Esophagus muscularis mucosa (tissue), 4 donors: ENCODE measurements at regions not wholly inside any gene's neighbourhood (a gene's known extent, or its start where the extent isn't known, plus 50 kb on each side); places are given as distances from the start of the nearest gene placed in this dataset.

Source experiments
- DNase-seq: peaks from one replicate; pipeline ENCODE4 v3.0.0-alpha.2; 2017; ENCODE audit errors: extremely low spot score
- H3K27ac ChIP-seq, 4 donors: fragments of 200-600 bp; sonication (generic); replicated peaks in 1 of 4; 1 replicate in 3 of 4; 2 replicates in 1 of 4; pipeline ENCODE4 v1.5.1; 2016 to 2019; ENCODE audit warnings: mild to moderate bottlenecking in 1 of 4
- H3K27me3 ChIP-seq, 4 donors: fragments of 200-600 bp; sonication (generic); one replicate each; pipeline versions ENCODE4 v1.5.1 to v1.6.0; 2016 to 2019
- H3K36me3 ChIP-seq, 4 donors: fragments of 200-600 bp; sonication (generic); one replicate each; pipeline ENCODE4 v1.5.1; 2016 to 2019
- H3K4me1 ChIP-seq, 4 donors: fragments of 200-600 bp; sonication (generic); one replicate each; pipeline ENCODE4 v1.5.1; 2016 to 2019
- H3K4me3 ChIP-seq, 4 donors: fragments of 200-600 bp; sonication (generic); 1 replicate in 2 of 4; 2 replicates in 2 of 4; pipeline ENCODE4 v1.5.1; 2016 to 2019; ENCODE audit warnings: mild to moderate bottlenecking in 4 of 4, moderate library complexity in 1 of 4
- H3K9me3 ChIP-seq, 4 donors: fragments of 200-600 bp; sonication (generic); 1 replicate in 3 of 4; 2 replicates in 1 of 4; pipeline ENCODE4 v1.5.1; 2016 to 2019
- EP300 ChIP-seq: sonication (generic); formaldehyde crosslinking; IDR thresholded peaks from one replicate; pipeline ENCODE4 v1.6.1; 2017; ENCODE audit warnings: antibody characterized with exemption
- POLR2A ChIP-seq: fragments of 450-650 bp; IDR thresholded peaks from one replicate; pipeline ENCODE4 v1.6.1; 2017; ENCODE audit warnings: antibody characterized with exemption, moderate library complexity, mild to moderate bottlenecking, low read depth
- POLR2AphosphoS5 ChIP-seq, 2 donors: sonication (generic); formaldehyde crosslinking; IDR thresholded peaks; one replicate each; pipeline ENCODE4 v1.6.1; 2017; ENCODE audit warnings: antibody characterized with exemption in 2 of 2
- WGBS: methylation state at CpG from one replicate; pipeline ENCODE4 v1.1.5; 2018; 5-methylcytosine and 5-hydroxymethylcytosine counted together
- intact Hi-C: fragments of 100-400 bp; cut with DNase I; formaldehyde crosslinking; loops from one replicate; pipeline ENCODE4 v1.15.1; 2023
- TF ChIP-seq, protein P1 (sequence below), 3 experiments: fragments of 200-600 bp in 2 of 3; fragments of 450-650 bp in 1 of 3; sonication (generic) in 2 of 3; IDR thresholded peaks; one replicate each; pipeline ENCODE4 v1.5.1; 2017 to 2019; ENCODE audit warnings: antibody characterized with exemption in 3 of 3, mild to moderate bottlenecking in 2 of 3, moderate library complexity in 1 of 3

DNA sequence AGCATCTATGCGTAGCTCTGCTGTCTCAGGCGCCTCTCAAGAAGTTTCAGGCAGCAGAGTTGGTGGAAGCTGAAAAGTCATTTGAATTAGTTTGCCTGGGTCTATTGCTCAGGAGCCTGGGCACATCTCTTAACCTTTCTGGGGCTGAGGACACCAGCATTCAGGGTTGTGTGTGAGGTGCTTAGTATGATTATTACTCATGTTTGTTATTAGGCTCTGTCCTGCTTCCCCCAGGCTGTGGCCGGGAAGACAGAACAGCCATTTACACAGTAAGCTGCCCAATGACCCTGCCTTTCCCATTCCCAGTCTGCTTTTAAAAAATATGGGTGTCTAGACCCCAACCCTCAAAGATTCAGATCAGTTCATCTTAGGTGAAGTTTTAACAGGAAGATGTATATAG, 53.9 kb upstream of the CACNA1E start:
- Histone ChIP-seq H3K4me1 (peaks cover 0 to 8% (median 6%) of the 10 kb centered on the region in 4 donors), H3K9me3 (no peaks in the 10 kb centered on the region), H3K36me3 (no peaks in the 10 kb centered on the region), H3K4me3 (no peak overlapping the region), H3K27ac (no peak overlapping the region), H3K27me3 (peaks cover 0 to 28% (median 0%) of the 10 kb centered on the region in 4 donors)
- TF ChIP-seq POLR2A (no peak), POLR2AphosphoS5 (IDR thresholded peaks at IDR 0.05) (no peak), EP300 (no peak)
- TF ChIP-seq, protein P1, sequence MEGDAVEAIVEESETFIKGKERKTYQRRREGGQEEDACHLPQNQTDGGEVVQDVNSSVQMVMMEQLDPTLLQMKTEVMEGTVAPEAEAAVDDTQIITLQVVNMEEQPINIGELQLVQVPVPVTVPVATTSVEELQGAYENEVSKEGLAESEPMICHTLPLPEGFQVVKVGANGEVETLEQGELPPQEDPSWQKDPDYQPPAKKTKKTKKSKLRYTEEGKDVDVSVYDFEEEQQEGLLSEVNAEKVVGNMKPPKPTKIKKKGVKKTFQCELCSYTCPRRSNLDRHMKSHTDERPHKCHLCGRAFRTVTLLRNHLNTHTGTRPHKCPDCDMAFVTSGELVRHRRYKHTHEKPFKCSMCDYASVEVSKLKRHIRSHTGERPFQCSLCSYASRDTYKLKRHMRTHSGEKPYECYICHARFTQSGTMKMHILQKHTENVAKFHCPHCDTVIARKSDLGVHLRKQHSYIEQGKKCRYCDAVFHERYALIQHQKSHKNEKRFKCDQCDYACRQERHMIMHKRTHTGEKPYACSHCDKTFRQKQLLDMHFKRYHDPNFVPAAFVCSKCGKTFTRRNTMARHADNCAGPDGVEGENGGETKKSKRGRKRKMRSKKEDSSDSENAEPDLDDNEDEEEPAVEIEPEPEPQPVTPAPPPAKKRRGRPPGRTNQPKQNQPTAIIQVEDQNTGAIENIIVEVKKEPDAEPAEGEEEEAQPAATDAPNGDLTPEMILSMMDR (IDR thresholded peaks at IDR 0.05) = no peak
- intact Hi-C loops = no loop called here
- WGBS = 95% methylated on average over 3 of the region's 3 CpGs
- no peak for DNase-seq

DNA sequence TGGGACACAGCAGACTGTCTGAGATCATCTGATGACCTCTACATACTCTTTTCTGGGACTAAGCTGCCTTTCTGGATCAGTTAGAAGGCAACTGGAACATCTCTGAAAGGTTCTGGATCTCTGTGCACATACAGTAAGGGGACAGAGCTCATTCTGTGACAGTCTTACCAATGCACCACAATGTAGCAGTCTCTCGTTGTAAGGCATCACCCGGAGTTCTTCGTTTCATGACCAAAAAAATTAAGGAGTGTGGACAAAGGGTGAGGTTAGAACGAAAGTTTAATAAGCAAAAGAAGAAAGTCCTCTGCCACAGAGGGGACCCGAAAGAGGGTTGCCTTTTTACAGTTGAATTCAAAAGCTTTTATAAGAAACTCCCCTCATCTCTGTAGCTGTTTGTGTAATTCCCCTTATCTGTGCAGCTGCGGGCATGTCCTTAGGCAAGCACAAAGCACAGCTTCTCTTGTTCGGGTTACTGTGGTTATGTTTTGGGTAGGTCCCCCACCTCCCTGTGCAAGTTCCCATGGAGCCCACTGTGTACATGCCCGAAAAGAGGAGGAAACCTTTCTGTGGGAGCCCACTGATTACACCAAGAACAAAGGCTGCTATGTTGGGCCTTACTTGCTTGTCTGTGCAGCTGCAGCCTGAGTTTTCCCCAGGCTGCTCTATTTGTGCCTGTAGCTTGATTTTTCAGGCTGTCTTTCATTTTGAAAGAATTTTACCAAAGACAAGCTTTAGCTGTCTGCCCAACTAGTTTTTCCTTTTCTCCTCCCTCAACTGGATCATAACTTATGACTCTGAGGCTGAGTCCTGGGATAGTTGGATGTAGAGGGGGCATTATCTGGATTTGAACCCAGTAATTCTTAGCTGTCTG, 53.1 kb upstream of the CACNA1E start:
- Histone ChIP-seq H3K4me1 (no peaks in the 10 kb centered on the region), H3K27ac (no peak overlapping the region), H3K9me3 (no peaks in the 10 kb centered on the region), H3K4me3 (no peak overlapping the region), H3K36me3 (no peaks in the 10 kb centered on the region), H3K27me3 (peaks cover 0 to 26% (median 0%) of the 10 kb centered on the region in 4 donors)
- WGBS = 75% methylated on average over 8 of the region's 8 CpGs
- no peak for TF ChIP-seq POLR2AphosphoS5 (IDR thresholded peaks at IDR 0.05)
- no peak for TF ChIP-seq POLR2A
- TF ChIP-seq, protein P1 (IDR thresholded peaks at IDR 0.05) = no peak
- no peak for TF ChIP-seq EP300
- intact Hi-C loops = no loop called here
- no peak for DNase-seq
